Thymus (tissue), 11 donors: ENCODE measurements at regions not wholly inside any gene's neighbourhood (a gene's known extent, or its start where the extent isn't known, plus 50 kb on each side); places are given as distances from the start of the nearest gene placed in this dataset.

Source experiments
- DNase-seq, 9 donors: peaks; one replicate each; pipeline ENCODE4 v3.0.0-alpha.2; 2013; ENCODE audit warnings: low spot score in 9 of 9, low read depth in 6 of 9, missing footprints in 1 of 9
- H3K27ac ChIP-seq, 2 donors: one replicate each; pipeline ENCODE4 v1.5.1; 2013; ENCODE audit warnings: control low read depth in 1 of 2, low read depth in 1 of 2, low read length in 1 of 2, mild to moderate bottlenecking in 1 of 2, moderate library complexity in 1 of 2
- H3K27me3 ChIP-seq, 2 donors: one replicate each; pipeline ENCODE4 v1.5.1; 2013; ENCODE audit warnings: low read length in 1 of 2; ENCODE audit not compliant: control insufficient read depth in 2 of 2, insufficient read depth in 1 of 2
- H3K36me3 ChIP-seq, 2 donors: one replicate each; pipeline ENCODE4 v1.5.1; 2013; ENCODE audit warnings: low read length in 1 of 2, mild to moderate bottlenecking in 1 of 2, moderate library complexity in 1 of 2; ENCODE audit not compliant: control insufficient read depth in 2 of 2, insufficient read depth in 2 of 2
- H3K4me1 ChIP-seq, 2 donors: one replicate each; pipeline ENCODE4 v1.5.1; 2013; ENCODE audit warnings: low read length in 2 of 2; ENCODE audit not compliant: control insufficient read depth in 2 of 2, insufficient read depth in 2 of 2
- H3K4me3 ChIP-seq, 2 donors: one replicate each; pipeline ENCODE4 v1.5.1; 2013; ENCODE audit warnings: low read length in 2 of 2, control low read depth in 1 of 2, mild to moderate bottlenecking in 1 of 2
- H3K9me3 ChIP-seq, 2 donors: one replicate each; pipeline ENCODE4 v1.5.1; 2013; ENCODE audit warnings: low read length in 1 of 2, mild to moderate bottlenecking in 1 of 2; ENCODE audit not compliant: control insufficient read depth in 2 of 2, insufficient read depth in 1 of 2
- WGBS: extraction: QIAGEN DNeasy Blood & Tissue Kit; methylation state at CpG from one replicate; pipeline ENCODE4 v1.1.7; 2013; 5-methylcytosine and 5-hydroxymethylcytosine counted together
- donor health status: healthy.

- DNase-seq = no peak
- H3K36me3 ChIP-seq = no peaks in the 10 kb centered on the region
- no peaks in the 10 kb centered on the region for H3K4me1 ChIP-seq
- no peaks in the 10 kb centered on the region for H3K27me3 ChIP-seq
- no peak overlapping the region for H3K4me3 ChIP-seq
- WGBS = 75% methylated on average over 9 of the region's 9 CpGs
- H3K27ac ChIP-seq = no peak overlapping the region
- H3K9me3 ChIP-seq = no peaks in the 10 kb centered on the region
Observed at GRCh38 chr7:136677471-136678365, 190.7 kb upstream of the CHRM2 start.

DNA sequence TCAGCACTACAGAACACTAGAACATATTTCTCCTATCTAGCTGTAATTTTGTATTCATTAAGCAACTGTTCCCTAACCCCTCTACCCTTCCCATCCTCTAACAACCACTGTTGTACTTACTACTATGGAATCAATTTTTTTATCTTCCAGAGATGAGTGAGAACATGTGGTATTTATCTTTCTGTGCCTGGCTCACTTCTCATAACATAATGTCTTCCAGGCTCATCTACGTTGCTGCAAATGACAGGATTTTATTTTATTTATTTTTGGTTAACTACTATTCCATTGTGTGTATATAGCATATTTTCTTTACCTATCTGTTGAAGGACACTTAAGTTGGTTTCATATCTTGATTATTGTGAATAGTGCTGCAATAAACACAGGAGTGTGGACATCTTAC, 200.9 kb upstream of the CHRM2 start:
- 89% methylated on average over 1 of the region's 1 CpG for WGBS
- Histone ChIP-seq H3K4me3 (no peak overlapping the region), H3K4me1 (no peaks in the 10 kb centered on the region), H3K27me3 (no peaks in the 10 kb centered on the region), H3K27ac (no peak overlapping the region), H3K36me3 (no peaks in the 10 kb centered on the region), H3K9me3 (no peaks in the 10 kb centered on the region)
- no peak for DNase-seq

- no peaks in the 10 kb centered on the region for H3K9me3 ChIP-seq
- no peak overlapping the region for H3K27ac ChIP-seq
- H3K27me3 ChIP-seq = no peaks in the 10 kb centered on the region
- peak in 1 of 9 donors; percentile 1 for DNase-seq
- H3K36me3 ChIP-seq = no peaks in the 10 kb centered on the region
- no peaks in the 10 kb centered on the region for H3K4me1 ChIP-seq
- WGBS = 55% methylated on average over 5 of the region's 5 CpGs
- H3K4me3 ChIP-seq = no peak overlapping the region
Observed at GRCh38 chr7:136665878-136666509, 202.5 kb upstream of the CHRM2 start.

- 10% methylated on average over 1 of the region's 1 CpG for WGBS
- no peak for DNase-seq
- Histone ChIP-seq H3K4me3 (no peak overlapping the region), H3K9me3 (no peaks in the 10 kb centered on the region), H3K27me3 (no peaks in the 10 kb centered on the region), H3K36me3 (no peaks in the 10 kb centered on the region), H3K4me1 (no peaks in the 10 kb centered on the region), H3K27ac (no peak overlapping the region)
Observed at GRCh38 chr7:136664537-136664936, 203.9 kb upstream of the CHRM2 start.

- Histone ChIP-seq H3K27me3 (no peaks in the 10 kb centered on the region), H3K9me3 (no peaks in the 10 kb centered on the region), H3K4me1 (no peaks in the 10 kb centered on the region), H3K36me3 (no peaks in the 10 kb centered on the region), H3K4me3 (no peak overlapping the region), H3K27ac (no peak overlapping the region)
- no peak for DNase-seq
- 88% methylated on average over 2 of the region's 2 CpGs for WGBS
Observed at GRCh38 chr7:136657482-136657921, 210.9 kb upstream of the CHRM2 start.

GRCh38 chr7:136656516-136656915, 211.9 kb upstream of the CHRM2 start:
- Histone ChIP-seq H3K36me3 (no peaks in the 10 kb centered on the region), H3K27ac (no peak overlapping the region), H3K9me3 (no peaks in the 10 kb centered on the region), H3K27me3 (no peaks in the 10 kb centered on the region), H3K4me3 (no peak overlapping the region), H3K4me1 (no peaks in the 10 kb centered on the region)
- 98% methylated on average over 1 of the region's 1 CpG for WGBS
- no peak for DNase-seq

- no peaks in the 10 kb centered on the region for H3K4me1 ChIP-seq
- no peak overlapping the region for H3K27ac ChIP-seq
- DNase-seq = no peak
- no peaks in the 10 kb centered on the region for H3K36me3 ChIP-seq
- no peak overlapping the region for H3K4me3 ChIP-seq
- no peaks in the 10 kb centered on the region for H3K27me3 ChIP-seq
- no peaks in the 10 kb centered on the region for H3K9me3 ChIP-seq
Observed at GRCh38 chr7:136655414-136655813, 213.0 kb upstream of the CHRM2 start.

GRCh38 chr7:136654406-136654805, 214.0 kb upstream of the CHRM2 start:
- H3K4me1 ChIP-seq = no peaks in the 10 kb centered on the region
- H3K4me3 ChIP-seq = no peak overlapping the region
- no peaks in the 10 kb centered on the region for H3K9me3 ChIP-seq
- no peaks in the 10 kb centered on the region for H3K27me3 ChIP-seq
- no peaks in the 10 kb centered on the region for H3K36me3 ChIP-seq
- no peak overlapping the region for H3K27ac ChIP-seq
- WGBS = 85% methylated on average over 3 of the region's 3 CpGs
- DNase-seq = no peak

DNA sequence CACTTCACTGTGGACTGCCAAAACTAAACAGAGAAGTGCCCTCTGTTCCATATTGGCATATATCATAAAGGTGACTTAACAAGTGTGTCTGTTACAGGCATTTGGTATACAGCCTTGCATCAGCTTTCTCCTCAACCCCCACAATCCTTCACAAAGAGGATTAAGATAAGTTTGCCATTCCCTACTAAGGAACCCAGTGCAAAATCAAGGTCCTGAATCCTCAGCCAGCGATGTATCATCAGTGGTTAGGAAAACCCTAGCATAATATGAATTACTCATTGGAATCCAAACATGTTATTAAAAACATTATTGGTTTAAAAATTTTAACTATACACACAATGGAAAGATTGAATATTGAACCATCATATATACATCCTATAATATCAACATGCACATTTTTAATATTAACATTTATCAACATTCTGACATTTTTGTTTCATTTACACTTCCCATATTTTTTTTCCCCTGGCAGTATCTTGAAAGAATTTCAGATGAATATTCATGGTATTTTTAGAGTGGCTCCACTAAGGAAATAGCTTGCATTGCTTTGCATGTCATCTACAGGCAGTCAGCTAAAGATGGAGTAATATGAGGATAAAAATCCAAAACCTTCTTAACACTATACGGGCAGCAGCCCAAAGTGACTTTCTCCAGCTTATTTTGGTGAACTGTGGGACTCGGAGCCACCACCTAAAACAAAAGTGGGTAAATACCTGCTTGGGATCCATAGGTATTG, 215.6 kb upstream of the CHRM2 start:
- WGBS = 95% methylated on average over 3 of the region's 3 CpGs
- no peaks in the 10 kb centered on the region for H3K36me3 ChIP-seq
- H3K9me3 ChIP-seq = no peaks in the 10 kb centered on the region
- H3K27ac ChIP-seq = no peak overlapping the region
- no peaks in the 10 kb centered on the region for H3K27me3 ChIP-seq
- H3K4me3 ChIP-seq = no peak overlapping the region
- no peaks in the 10 kb centered on the region for H3K4me1 ChIP-seq
- no peak for DNase-seq
